Right hindlimb (tissue), 1 donor: ENCODE measurements at regions not wholly inside any gene's neighbourhood (a gene's known extent, or its start where the extent isn't known, plus 50 kb on each side); places are given as distances from the start of the nearest gene placed in this dataset.
"Not testable (repeated sequence)": the region's sequence is repeated elsewhere in the genome, so short reads cannot be mapped to it uniquely, and the experiment has no call there.

Experiments
- DNase-seq: peaks from one replicate; pipeline ENCODE4 v3.0.0-alpha.2; 2018

DNA sequence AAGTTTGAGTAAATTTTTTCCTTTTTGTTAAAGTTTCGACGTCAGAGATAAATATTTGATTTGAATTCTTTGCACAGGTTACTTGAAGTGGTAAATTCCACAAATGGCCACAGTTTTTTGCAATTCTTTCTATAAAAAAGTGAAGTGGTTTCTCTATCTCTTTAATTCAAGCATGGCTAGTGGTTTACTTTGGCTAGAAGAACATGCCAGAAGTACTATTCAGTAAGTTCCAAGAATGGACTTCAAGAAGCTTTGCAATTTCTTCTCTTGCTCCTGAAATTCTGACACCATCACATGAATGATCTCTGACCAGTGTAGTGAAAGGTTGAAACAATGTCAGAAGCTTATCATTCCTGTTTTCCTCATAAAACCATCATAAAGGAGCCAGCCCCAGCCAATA is 55.7 kb upstream of the RNPC3 start:
- DNase-seq: no peak

DNA sequence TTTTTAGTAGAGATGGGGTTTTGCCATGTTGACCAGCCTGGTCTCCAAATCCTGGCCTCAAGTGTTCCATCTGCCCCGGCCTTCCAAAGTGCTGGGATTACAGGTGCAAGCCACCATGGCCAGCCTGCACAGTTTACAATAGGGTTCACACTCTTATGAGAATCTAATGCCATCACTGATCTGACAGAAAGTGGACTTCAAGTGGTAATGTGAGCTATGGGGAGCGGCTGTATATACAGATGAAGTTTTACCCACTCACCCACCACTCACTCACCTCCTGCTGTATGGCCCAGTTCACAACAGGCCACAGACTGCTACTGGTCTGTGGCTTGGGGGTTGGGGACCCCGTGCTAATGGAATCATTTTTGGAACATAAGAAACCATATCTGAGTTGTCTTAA is 58.4 kb upstream of the RNPC3 start:
- DNase-seq: no peak

DNA sequence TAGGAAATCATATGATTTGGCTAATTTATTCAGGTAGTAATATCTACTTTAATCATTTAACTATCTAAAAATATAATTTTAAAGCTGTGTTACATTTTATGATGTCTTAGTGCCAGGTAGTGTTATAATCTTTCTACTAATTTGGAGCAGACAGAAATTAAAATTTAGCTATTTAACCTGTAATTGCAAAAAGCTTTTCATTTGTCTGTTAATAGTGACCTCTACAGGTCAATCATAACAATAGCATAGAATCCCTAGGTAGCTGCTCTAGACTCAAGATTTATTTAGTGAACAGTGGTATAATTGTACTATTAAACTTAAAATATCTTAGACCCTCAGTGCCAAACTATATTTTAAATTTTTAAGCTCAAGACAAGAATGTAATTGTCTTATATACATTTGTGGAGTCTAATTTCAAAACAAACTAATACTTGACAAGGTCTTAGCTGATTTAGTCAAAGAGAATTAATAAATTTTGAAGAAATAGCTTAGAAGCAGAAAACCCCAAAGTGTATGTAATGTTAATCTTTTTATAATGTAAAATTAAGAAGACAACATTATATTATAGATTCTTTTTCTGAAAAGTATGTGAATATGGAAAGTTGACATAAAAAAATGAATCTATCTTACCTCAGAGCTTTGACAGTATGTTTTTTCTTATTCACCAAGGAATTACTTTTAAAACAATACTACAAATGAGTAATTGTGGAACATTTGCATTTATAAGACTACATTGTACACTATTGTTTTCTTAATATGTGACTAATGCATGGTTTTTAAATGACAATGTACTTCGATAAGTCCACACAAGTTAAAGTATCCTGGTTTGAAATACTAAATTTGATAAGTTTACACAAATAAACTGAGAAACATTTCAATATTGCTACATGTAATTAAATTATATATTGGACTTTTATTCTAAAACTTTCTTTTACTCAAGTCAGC is 64.1 kb upstream of the RNPC3 start:
- DNase-seq: no peak

DNA sequence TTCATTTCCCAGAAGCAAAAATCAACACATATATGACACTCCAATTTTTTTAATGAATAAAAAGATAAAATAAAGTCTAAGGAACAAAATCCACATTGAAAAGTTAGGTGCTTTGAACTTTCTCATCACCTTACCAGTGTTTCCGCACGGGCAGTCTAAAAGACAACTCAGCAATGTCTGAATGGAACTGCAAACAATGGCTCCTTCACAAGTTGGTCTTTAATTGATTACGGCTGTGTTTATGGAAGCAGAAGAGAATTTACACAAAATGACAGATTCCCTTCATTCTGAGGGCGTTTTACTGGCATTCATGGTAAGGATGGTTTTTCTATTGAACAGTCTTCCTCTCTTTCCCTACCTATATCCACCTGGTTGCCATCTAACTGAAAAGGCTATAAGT is 65.0 kb upstream of the RNPC3 start:
- DNase-seq: no peak

DNA sequence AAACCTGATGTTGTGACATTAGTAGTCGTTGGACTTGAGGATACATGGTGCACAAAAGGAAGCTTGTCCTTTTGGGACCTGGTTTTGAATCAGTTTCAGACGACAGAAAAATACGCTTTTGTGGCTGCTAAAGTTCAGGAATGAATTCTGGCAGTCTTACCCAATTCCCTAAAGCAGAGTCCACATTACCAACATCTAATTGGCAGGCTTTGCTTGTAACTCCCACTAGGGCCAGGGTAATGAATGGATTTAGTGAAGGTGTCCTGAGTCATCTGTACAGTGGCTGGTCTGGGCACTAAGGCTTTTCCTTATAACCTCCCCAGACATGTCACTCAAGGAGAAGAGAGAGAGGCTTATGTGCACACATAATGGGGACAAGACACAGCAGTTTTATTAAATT is 66.2 kb upstream of the RNPC3 start:
- peak; percentile 14 for DNase-seq

DNA sequence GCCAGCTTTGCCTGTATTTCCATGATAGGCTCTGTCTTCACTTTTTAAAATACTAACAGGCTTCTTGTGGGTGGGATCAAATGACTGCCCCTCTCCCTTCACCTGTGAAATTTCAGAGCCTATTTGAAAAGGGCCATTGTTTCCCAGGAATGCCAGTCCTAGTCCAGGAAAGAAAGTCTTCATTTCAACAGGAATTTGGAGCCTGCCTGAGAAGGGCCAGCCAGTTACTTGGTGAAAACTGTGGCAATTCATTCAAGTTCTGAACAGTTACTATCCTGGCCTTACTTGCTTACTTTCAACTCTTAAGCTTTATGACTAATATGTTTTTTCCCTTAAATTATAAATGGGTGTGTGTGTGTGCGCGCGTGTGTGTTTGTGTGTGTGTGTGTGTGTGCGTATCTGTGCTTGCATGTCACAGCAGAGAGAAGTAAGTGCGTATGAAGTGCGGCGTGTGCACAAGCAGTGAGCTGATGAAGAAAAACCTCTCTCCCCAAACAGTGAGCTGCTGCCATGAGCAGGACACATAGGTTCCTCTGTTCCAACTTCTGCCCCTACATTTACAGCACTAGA is 67.5 kb upstream of the RNPC3 start:
- DNase-seq: peak; percentile 45

DNA sequence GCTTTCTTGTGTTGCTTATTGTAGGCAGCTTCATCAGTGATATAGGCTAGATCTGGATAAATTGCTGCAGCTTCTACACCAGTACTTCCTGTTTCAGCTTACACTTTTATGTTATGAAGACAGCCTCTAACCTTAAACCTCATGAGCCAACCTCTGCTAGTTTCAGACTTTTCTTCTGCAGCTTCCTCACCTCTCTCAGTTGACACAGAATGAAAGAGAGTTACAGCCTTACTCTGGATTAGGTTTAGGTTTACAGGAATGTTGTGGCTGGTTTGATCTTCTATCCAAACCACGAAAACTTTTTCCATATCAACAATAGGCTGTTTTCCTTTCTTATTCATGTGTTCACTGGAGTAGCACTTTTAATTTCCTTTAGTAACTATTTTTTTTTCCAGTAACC is 76.9 kb upstream of the RNPC3 start:
- DNase-seq: no peak

DNA sequence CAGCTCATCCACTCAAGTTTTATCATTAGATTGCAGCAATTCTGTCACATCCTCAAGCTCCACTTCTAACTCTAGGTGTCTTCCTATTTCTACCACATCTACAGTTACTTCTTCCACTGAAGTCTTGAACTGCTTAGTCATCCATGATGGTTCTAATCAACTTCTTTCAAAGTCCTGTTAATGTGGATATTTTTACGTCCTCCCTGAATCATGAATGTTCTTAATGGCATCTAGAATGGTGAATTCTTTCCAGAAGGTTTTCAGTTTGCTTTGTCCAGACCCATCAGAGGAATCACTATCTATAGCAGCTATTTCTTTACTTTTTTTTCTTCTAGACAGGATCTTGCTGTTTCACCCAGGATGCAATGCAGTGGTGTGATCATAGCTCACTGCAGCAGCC is 78.0 kb upstream of the RNPC3 start:
- DNase-seq: no peak

DNA sequence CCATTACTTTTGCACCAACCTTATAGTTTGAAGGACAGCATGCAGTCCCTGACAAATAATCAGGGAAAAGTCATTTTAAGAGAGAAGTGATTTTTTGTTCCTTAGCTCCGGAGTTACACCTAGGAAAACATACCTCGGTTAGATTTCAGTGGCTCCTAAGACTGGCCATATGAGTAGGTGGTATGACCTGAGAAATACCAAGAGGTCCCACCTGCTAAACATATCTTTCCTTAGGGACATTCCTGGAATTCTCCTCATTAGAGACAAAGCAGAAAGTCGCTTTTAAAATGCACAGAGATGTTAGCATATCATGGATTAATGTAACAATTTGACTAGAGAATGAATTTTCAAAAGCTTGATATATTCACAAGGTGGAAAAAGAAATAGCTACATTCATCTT is 84.2 kb upstream of the RNPC3 start:
- no peak for DNase-seq

DNA sequence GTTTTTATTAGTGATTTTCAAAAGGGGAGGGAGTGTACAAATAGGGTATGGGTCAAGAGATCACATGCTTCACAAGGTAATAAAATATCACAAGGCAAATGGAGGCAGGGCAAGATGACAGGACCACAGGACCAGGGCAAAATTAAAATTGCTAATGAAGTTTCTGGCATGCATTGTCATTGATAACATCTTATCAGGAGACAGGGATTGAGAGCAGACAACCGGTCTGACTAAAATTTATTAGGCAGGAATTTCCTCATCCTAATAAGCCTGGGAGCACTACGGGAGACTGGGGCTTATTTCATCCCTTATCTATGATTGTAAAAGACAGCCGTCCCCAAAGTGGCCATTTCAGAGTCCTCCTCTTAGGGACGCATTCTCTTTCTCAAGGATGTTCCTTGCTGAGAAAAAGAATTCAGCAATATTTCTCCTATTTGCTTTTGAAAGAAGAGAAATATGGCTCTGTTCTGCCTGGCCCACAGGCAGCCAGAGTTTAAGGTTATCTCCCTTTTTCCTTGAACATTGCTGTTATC is 88.9 kb upstream of the RNPC3 start:
- not testable (repeated sequence) for DNase-seq

DNA sequence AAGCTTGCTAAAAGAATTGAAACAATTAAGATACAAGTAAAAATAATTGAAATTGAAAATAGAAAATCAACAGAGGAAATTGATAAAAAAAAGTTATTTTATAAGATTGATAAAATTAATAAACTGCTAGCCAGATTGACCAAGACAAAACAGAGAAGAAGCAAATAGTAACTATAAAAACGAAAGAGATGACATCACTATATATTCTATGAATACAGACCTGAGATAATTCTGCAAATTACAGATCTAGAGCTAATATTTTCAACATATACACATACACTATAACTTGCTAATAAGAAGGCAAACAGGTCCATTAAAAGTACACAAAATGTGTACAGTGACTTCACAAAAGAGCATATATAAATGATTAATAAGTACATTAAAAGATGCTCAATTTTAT is 90.1 kb upstream of the RNPC3 start:
- DNase-seq: no peak

DNA sequence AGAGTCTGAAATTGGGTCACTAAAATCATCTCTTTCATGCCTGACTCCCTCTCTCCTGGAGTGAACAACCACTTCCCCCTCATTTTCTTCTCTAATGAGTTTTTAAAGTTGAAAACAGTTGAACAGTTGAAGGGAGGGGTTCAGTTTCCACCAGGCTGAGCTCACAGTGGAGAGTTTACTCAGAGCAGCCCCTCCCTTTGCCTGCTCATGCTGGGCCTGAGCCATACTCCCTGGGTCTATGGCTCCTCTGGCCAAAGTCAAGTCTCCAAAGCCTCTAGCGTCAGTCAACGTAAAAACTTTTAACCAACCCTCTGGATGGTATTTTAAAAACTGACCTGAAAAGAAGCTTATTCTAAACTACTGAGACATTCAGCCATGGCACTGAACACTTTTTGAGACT is 100.8 kb upstream of the RNPC3 start:
- DNase-seq: no peak

DNA sequence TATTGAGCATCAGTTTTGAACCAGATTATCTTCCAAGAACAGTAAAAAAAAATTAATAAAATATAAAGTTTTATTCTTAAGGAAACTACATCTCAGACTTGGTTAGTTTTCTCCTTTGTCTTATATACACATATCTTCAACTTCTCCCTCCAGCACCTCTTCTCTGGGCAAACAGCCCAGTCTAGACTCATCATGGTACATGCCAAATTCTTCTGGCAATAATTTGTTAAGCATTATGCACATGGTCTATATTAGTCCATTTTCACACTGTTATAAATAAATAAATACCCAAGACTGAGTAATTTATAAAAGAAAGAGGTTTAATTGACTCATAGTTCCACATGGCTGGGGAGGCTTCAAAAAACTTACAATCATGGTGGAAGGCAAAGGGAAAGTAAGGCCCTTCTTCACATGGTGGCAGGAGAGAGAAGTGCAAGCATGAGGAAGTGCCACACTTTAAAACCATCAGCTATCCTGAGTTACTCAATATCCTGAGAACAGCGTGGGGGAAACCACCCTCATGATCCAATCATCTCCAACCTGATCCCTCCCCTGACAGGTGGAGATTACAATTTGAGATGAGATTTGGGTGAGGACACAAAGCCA is 108.7 kb upstream of the RNPC3 start:
- DNase-seq: no peak

DNA sequence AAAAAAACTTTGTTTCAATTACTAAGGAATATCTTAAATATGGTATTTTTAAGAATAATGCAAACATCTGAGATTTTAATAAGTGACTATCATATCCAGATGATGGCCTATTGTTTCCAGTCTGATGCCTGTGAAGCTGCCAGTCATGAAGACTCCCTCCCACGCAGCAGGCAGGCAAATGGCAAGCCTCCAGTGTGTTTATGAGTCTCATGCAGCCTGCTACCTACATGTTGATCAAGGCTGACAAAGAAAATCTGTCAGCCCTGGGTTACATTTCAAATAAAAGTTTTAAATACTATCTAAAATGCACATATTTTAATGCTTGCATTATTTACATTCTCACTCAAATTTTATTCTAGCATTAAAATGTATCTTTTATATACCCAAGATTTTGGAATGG is 137.6 kb upstream of the RNPC3 start:
- no peak for DNase-seq

DNA sequence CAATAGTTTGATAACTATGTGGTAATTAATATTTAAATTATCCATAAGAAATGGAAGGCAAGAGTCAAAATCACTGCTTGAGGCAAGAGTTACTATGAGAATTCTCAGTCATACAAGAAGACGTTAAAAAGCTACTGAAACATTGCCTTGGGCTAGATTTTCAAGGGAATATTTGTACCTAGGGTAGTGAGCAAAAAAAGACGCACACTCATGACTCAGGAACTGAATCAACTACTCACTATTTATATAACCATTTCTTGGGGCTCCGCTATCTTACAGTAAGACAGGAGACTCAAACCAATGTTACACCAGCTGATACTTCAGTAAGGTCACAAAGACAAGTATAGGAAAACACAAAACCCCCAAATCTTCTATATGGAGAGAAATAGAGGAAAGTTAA is 151.5 kb upstream of the RNPC3 start:
- no peak for DNase-seq

DNA sequence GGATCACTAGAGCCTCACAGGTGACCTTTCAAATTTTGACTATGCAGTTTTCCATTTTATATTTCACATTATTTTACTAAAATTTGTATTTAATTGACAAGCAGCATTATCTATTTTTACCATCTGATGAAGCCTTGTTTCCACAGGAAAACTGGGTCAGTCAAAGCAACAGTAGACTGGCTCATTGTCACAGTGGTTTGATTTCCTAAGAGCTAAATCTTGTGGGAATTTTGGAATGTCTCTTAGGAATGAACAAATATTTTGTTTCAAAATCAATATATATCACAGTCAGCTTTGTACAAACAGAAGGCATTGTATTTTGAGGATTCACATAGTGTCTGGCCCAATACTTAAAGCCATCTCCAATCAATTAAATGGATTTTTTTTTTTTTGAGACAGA is 152.6 kb upstream of the RNPC3 start:
- no peak for DNase-seq

DNA sequence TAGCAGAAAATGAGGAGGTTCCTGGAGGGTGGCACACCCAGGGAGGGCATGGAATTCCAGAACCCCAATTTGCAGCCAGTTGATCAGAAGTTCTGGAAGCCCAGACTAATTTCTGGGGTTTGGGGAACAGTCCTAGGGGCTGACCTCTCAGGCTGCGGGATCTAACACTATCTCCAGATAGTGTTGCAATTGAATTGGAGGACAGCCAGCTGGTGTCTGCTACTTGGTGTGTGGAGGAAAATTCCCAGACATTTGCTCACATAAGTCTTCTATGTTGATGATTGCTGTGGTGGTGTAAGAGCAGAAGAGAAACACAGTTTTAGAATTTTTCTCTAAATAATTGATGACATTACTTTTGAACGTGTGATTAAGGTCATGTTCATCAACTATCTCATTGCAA is 154.3 kb upstream of the RNPC3 start:
- DNase-seq: no peak

DNA sequence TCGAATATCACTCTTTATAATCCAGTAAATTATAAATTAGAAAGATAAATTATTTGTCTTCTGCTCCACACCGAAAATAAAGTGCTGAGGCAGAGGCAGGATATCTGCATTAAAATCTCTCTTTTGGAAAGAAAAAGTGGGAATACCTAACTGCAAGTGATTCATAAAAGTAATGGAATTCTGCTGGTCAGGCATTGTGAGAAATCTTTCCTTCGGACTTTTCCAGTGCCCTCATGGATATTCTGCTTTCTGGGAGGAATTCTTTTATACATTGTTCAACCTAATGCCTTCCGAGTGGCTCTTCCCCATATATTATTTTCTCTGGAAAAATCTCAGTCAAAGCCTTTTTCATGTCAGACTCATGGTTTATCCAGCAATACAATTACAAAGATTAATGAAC is 158.3 kb upstream of the RNPC3 start:
- no peak for DNase-seq

DNA sequence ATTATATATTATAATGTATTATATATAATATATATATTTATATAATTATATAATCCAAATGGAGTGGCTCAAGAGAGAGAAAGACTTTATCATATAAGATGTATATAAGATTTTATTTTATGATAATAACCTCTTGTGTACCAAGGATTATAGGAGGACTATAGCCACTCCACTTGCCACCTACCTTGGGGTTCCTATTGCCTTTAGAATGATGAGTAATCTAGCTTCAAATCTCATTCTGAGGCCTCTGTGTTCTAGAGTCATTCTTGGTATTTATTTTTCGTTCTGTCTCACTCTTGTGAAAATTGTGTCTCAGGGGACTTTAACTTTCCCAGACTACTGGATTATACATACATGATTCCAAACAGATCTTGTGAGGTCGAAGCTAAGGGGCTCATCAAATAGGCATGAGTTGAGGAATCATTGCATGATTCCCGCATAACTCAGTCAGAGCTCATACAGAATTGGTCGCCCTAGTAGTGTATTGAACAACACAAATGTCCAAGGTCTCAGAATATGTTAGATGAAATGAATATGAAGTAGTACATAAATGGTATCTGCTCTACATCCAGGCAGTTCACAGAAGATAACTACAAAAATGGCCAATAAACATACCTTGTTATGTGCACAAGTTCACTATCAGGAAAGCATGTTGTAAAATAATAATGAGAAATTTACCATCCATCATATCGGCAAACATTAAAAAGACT is 159.5 kb upstream of the RNPC3 start:
- DNase-seq: no peak

DNA sequence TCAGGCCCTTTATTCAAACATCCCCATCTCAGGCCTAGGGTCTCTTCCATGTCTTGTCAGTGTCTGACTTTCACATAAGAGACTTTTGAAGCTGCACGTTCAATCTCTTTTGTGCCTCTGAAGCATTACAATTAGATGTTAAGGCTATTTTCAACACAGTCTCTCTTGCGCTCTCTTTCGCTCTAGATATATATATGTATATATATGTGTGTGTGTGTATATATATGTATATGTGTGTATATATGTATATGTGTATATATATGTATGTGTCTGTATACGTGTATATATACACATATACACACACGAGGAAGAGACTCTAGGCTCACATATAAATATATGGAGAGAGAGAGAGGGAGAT is 162.5 kb upstream of the RNPC3 start:
- no peak for DNase-seq

DNA sequence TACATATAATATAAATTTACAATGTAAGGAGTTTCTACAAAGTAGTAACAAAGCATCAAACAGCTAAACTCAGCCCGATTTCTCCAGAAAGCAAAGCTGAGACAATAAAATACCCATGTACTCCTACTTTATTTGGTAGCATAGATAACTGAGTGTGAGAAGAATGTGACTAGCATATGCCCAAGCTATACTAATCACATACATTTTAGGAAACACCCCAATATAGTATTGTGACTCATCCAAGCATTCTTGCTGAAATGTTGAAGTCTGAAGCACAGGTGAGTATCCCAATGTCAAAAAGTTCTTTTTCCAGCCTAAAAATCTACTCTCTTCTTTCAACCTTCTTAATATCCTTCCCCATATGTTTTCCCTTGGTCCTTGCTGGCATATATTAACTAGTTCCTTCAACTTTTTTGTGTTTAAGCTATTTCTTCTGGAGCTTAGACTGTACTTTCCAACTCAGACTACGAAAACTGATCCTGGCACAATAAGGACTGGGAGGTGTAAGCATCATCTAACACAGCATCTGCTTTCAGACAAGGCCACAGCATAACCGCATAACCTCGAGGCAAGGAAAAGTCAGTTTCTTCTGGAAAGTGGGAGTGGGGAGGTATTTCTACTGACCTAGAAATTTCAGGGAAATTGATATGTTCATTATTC is 163.0 kb upstream of the RNPC3 start:
- DNase-seq: no peak

DNA sequence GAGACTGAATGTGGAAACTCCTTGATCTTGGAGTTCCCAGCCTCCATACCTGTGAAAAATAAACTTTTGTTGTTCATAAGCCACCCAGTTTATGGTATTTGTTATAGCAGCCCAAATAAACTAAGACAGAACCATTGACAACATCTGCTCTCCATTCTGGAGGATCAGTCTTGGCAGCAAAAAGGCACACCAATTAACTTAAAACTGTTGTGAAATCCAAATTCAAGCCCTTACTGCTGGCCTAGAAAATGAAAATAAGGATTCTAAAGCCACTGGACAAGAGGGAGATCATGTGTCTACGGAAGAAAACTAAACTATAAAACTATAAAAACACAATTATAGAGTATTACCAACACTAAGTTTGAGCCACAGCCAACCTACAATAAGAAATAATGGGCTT is 172.1 kb upstream of the RNPC3 start:
- no peak for DNase-seq

DNA sequence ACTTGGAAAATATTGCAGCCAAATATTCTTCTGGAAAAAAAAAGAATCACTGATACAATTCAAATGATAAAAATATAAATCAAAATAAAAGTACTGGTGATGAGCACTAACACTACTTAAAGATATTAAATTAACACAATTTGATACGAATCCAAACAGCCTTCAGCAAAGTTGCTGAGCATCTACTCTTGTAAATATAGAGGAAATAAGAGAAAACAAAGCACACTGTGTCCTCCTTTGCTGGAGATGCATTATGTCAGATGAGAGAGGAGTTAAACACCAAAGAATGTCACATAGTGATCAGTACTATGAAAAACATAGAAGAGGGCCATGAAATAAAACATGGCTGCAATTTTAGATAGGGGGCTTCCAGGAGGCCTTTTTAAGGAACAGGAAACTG is 177.4 kb upstream of the RNPC3 start:
- DNase-seq: no peak
